Type B pancreatic cell (in vitro differentiated cells): ENCODE measurements at regions not wholly inside any gene's neighbourhood (a gene's known extent, or its start where the extent isn't known, plus 50 kb on each side); places are given as distances from the start of the nearest gene placed in this dataset.

ENCODE experiments used
- DNase-seq: peaks from one replicate; pipeline ENCODE4 v3.0.0; 2021; ENCODE audit warnings: mixed read lengths; ENCODE audit not compliant: unreplicated experiment; ENCODE audit errors: extremely low spot score
- H3K27ac Mint-ChIP-seq: 2 replicates; pipeline ENCODE4 v1.8.0; 2021; ENCODE audit warnings: mild to moderate bottlenecking, mixed read lengths
- H3K27me3 Mint-ChIP-seq: 2 replicates; pipeline ENCODE4 v1.8.0; 2021; ENCODE audit warnings: mixed read lengths
- H3K36me3 Mint-ChIP-seq: 2 replicates; pipeline ENCODE4 v1.8.0; 2021; ENCODE audit warnings: mixed read lengths
- H3K4me1 Mint-ChIP-seq: one replicate; pipeline ENCODE4 v1.8.0; 2021; ENCODE audit warnings: mixed read lengths; ENCODE audit not compliant: unreplicated experiment
- H3K4me3 Mint-ChIP-seq: 2 replicates; pipeline ENCODE4 v1.8.0; 2021; ENCODE audit warnings: mild to moderate bottlenecking, mixed read lengths
- H3K9me3 Mint-ChIP-seq: 2 replicates; pipeline ENCODE4 v1.8.0; 2021; ENCODE audit warnings: mixed read lengths
- TF ChIP-seq, protein P1 (sequence below): fragments of 200-600 bp; sonication (generic); conservative IDR thresholded peaks from 2 replicates; pipeline ENCODE4 v1.5.0; 2021; ENCODE audit warnings: antibody characterized with exemption, mild to moderate bottlenecking

DNA sequence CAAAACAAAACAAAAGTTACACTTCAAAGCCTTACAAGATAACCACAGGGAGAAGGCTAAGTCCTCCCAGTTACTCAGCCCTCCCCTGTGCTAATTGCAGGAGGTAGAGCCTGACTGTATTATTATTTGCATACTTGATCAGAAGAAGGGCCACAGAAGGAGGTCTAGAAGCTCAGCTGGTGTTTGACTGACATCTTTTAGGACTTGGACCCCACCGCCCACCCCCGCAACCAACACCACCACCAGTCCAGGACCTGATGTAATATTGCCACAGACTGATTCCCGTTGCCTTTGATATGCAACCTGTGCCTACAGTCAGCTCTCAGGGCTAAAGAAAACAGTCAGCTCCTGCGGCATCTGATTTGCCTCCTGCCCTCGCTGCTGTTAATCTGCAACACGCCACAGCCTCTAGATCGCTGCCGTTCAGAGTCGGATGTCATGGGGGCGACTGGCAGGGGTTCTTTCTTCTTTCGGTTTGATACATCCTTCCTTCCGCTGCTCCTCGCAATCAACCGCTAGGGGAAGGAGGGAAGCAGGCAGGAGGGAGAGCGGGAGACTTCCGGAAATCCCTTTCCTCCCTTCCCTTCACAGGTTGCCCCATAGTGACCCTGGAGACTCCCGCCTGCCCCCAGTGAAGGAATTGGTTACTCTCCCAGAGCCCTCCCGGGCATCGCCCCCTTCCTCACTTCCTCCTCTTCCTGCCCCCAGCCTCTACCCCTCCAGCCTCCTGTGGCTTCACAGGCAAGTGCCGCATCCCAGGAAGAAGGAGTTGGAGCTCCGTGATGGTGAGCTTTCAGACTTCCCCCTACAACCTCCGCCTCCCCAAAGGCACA is 90.5 kb upstream of the SOX9 start:
- peak; percentile 68 for DNase-seq
- H3K27me3 Mint-ChIP-seq: peaks cover 21% of the 10 kb centered on the region
- no peaks in the 10 kb centered on the region for H3K9me3 Mint-ChIP-seq
- H3K36me3 Mint-ChIP-seq: no peaks in the 10 kb centered on the region
- H3K4me3 Mint-ChIP-seq: peak overlapping the region; percentile 83
- peaks cover 49% of the 10 kb centered on the region for H3K4me1 Mint-ChIP-seq
- TF ChIP-seq, protein P1, sequence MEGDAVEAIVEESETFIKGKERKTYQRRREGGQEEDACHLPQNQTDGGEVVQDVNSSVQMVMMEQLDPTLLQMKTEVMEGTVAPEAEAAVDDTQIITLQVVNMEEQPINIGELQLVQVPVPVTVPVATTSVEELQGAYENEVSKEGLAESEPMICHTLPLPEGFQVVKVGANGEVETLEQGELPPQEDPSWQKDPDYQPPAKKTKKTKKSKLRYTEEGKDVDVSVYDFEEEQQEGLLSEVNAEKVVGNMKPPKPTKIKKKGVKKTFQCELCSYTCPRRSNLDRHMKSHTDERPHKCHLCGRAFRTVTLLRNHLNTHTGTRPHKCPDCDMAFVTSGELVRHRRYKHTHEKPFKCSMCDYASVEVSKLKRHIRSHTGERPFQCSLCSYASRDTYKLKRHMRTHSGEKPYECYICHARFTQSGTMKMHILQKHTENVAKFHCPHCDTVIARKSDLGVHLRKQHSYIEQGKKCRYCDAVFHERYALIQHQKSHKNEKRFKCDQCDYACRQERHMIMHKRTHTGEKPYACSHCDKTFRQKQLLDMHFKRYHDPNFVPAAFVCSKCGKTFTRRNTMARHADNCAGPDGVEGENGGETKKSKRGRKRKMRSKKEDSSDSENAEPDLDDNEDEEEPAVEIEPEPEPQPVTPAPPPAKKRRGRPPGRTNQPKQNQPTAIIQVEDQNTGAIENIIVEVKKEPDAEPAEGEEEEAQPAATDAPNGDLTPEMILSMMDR: peak; percentile 78
- H3K27ac Mint-ChIP-seq: no peak overlapping the region

DNA sequence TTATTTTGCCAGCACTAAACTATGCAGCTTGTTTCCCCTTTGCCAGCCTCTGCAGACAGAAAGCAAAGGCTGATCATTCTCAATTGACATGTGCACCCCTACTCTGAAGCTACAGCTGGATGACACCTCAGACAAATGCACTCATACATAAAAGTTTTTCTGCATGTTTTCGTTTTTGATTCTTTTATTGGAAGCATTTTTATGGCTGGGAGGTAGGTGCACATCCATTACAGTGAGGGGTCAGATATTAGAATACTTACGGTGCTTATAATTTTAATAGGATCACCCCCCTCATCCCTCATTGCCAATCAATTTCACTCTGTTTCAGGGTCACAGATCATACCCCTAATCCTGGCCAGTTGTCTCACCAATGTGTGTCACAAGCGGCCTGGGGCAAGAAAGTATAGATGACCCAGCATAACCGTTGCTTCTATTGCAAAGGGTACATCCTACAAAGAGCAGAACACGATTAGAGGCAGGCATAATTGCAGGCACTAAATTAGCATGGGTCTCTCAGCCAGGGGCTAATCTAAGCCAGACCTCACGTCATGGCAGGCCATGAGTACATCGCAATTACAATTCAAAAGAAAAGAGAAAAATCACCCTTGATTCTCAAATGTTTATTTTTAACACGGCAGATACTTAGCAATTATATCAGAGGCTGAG is 89.5 kb upstream of the SOX9 start:
- H3K9me3 Mint-ChIP-seq: no peaks in the 10 kb centered on the region
- no peaks in the 10 kb centered on the region for H3K36me3 Mint-ChIP-seq
- TF ChIP-seq, protein P1: no peak
- DNase-seq: no peak
- no peak overlapping the region for H3K27ac Mint-ChIP-seq
- H3K4me3 Mint-ChIP-seq: peak overlapping the region; percentile 72
- peaks cover 49% of the 10 kb centered on the region for H3K4me1 Mint-ChIP-seq
- H3K27me3 Mint-ChIP-seq: peaks cover 21% of the 10 kb centered on the region

DNA sequence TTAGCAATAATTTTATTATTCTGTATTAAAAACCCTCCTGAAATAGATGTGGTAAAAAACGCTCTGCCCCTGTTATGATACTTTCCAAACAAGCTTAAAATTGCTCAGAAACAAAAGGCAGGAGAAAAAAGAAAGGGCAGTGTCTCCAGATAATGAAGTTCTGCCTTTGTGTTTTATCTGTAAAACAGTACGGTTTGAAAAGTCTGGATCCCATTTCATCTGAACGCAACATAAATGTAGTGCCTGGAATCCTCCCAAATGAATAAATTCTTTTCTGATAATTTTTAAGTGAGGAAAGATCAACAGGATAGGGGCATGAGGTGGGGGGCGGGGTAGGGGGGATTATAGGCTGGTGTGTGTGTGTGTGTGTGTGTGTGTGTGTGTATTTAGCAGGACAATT is 87.5 kb upstream of the SOX9 start:
- peaks cover 40% of the 10 kb centered on the region for H3K4me1 Mint-ChIP-seq
- no peak overlapping the region for H3K4me3 Mint-ChIP-seq
- H3K27me3 Mint-ChIP-seq: peaks cover 13% of the 10 kb centered on the region
- no peaks in the 10 kb centered on the region for H3K9me3 Mint-ChIP-seq
- H3K27ac Mint-ChIP-seq: no peak overlapping the region
- H3K36me3 Mint-ChIP-seq: no peaks in the 10 kb centered on the region
- no peak for DNase-seq
- TF ChIP-seq, protein P1: no peak

GRCh38 chr17:72034000-72034399 is 86.8 kb upstream of the SOX9 start:
- Mint-ChIP-seq H3K4me1 (peaks cover 36% of the 10 kb centered on the region), H3K4me3 (no peak overlapping the region), H3K27ac (no peak overlapping the region), H3K9me3 (no peaks in the 10 kb centered on the region), H3K27me3 (peaks cover 13% of the 10 kb centered on the region), H3K36me3 (no peaks in the 10 kb centered on the region)
- no peak for DNase-seq
- TF ChIP-seq, protein P1: no peak

GRCh38 chr17:72038427-72038826 is 82.4 kb upstream of the SOX9 start:
- Mint-ChIP-seq H3K27me3 (peaks cover 17% of the 10 kb centered on the region), H3K36me3 (no peaks in the 10 kb centered on the region), H3K27ac (no peak overlapping the region), H3K4me3 (no peak overlapping the region), H3K9me3 (no peaks in the 10 kb centered on the region), H3K4me1 (peaks cover 5% of the 10 kb centered on the region)
- TF ChIP-seq, protein P1: no peak
- no peak for DNase-seq
